GM12878 (cell line): ENCODE measurements at regions not wholly inside any gene's neighbourhood (a gene's known extent, or its start where the extent isn't known, plus 50 kb on each side); places are given as distances from the start of the nearest gene placed in this dataset.

Experiments
- ATF7 ChIP-seq: fragments of 450-650 bp; IDR thresholded peaks from 2 replicates; pipeline ENCODE4 v1.6.1; 2016; ENCODE audit warnings: low read depth, mild to moderate bottlenecking
- POLR2A ChIP-seq: IDR thresholded peaks from 2 replicates; pipeline ENCODE4 v1.6.1; 2011; ENCODE audit warnings: low read depth, mild to moderate bottlenecking, low read length
- TARDBP ChIP-seq: IDR thresholded peaks from 2 replicates; pipeline ENCODE4 v1.6.1; 2016; ENCODE audit warnings: borderline replicate concordance
- TF ChIP-seq, protein P1 (sequence below), 3 experiments: IDR thresholded peaks in 2 of 3; conservative IDR thresholded peaks in 1 of 3; 2 replicates each; pipeline ENCODE4 v1.5.1; 2011; ENCODE audit warnings: low read depth in 3 of 3, low read length in 3 of 3, mild to moderate bottlenecking in 3 of 3, control low read depth in 2 of 3, moderate library complexity in 2 of 3, inconsistent platforms in 1 of 3, mixed read lengths in 1 of 3; ENCODE audit not compliant: control insufficient read depth in 2 of 3, insufficient read depth in 1 of 3; ENCODE audit errors: extremely low read depth in 1 of 3

DNA sequence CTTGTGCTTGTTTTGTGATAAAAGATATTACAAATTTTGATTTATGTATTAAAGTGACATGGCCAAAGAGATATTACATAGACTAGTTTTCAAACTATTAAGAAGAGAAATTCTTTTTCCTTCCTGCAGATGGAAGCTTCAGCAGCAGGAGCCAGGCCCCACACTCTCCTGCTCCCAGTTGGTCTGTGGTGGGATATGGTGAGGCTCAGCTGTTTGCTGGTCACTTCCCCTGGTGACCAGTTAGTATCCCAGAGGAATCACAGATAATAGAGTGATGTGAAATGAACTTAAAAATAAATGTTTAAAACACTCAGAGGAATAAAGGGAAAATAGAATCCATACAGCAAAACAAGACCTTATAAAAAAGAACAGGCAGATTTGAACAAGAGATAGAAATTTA, 154.7 kb downstream of the KTN1 start:
- TF ChIP-seq, protein P1, sequence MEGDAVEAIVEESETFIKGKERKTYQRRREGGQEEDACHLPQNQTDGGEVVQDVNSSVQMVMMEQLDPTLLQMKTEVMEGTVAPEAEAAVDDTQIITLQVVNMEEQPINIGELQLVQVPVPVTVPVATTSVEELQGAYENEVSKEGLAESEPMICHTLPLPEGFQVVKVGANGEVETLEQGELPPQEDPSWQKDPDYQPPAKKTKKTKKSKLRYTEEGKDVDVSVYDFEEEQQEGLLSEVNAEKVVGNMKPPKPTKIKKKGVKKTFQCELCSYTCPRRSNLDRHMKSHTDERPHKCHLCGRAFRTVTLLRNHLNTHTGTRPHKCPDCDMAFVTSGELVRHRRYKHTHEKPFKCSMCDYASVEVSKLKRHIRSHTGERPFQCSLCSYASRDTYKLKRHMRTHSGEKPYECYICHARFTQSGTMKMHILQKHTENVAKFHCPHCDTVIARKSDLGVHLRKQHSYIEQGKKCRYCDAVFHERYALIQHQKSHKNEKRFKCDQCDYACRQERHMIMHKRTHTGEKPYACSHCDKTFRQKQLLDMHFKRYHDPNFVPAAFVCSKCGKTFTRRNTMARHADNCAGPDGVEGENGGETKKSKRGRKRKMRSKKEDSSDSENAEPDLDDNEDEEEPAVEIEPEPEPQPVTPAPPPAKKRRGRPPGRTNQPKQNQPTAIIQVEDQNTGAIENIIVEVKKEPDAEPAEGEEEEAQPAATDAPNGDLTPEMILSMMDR (IDR thresholded peaks at IDR 0.05 in 2 of 3, conservative IDR thresholded peaks at IDR 0.05 in 1 of 3; ENCODE audit: control insufficient read depth in 2 of 3, extremely low read depth in 1 of 3, insufficient read depth in 1 of 3, low read depth in 3 of 3, low read length in 3 of 3), result no peak
- no peak for TF ChIP-seq ATF7
- no peak for TF ChIP-seq TARDBP
- no peak for TF ChIP-seq POLR2A
